Smooth muscle cell (in vitro differentiated cells): ENCODE measurements at regions not wholly inside any gene's neighbourhood (a gene's known extent, or its start where the extent isn't known, plus 50 kb on each side); places are given as distances from the start of the nearest gene placed in this dataset.

Source experiments
- DNase-seq: peaks from one replicate; lab custom pipeline; 2025; ENCODE audit not compliant: unreplicated experiment; lab: John Stamatoyannopoulos, UW
- H2AFZ ChIP-seq: fragments of 200-600 bp; sonication (generic); 2 replicates; pipeline ENCODE4 v1.6.0; 2016; ENCODE audit warnings: antibody characterized with exemption, low read depth, mild to moderate bottlenecking
- H3F3A ChIP-seq: fragments of 200-600 bp; sonication (generic); 2 replicates; pipeline ENCODE4 v1.6.0; 2017; ENCODE audit warnings: antibody characterized with exemption, low read depth
- H3K27ac ChIP-seq: fragments of 200-600 bp; sonication (generic); 2 replicates; pipeline ENCODE4 v1.5.1; 2016; ENCODE audit warnings: low read depth, mild to moderate bottlenecking
- H3K27me3 ChIP-seq: fragments of 200-600 bp; sonication (generic); 2 replicates; pipeline ENCODE4 v1.6.1; 2016; ENCODE audit warnings: low read depth, mild to moderate bottlenecking
- H3K36me3 ChIP-seq: fragments of 200-600 bp; sonication (generic); 2 replicates; pipeline ENCODE4 v1.5.1; 2016; ENCODE audit warnings: low read depth
- H3K4me1 ChIP-seq: fragments of 200-600 bp; sonication (generic); 2 replicates; pipeline ENCODE4 v1.5.1; 2016; ENCODE audit warnings: low read depth
- H3K4me2 ChIP-seq: fragments of 200-600 bp; sonication (generic); 2 replicates; pipeline ENCODE4 v1.6.0; 2016; ENCODE audit warnings: mild to moderate bottlenecking
- H3K4me3 ChIP-seq: fragments of 200-600 bp; sonication (generic); 2 replicates; pipeline ENCODE4 v1.5.1; 2016; ENCODE audit warnings: mild to moderate bottlenecking
- H3K79me2 ChIP-seq: fragments of 200-600 bp; sonication (generic); 2 replicates; pipeline ENCODE4 v1.6.0; 2016; ENCODE audit warnings: low read depth, mild to moderate bottlenecking
- H3K9ac ChIP-seq: fragments of 200-600 bp; sonication (generic); 2 replicates; pipeline ENCODE4 v1.6.0; 2016; ENCODE audit warnings: low read depth
- H3K9me3 ChIP-seq: fragments of 200-600 bp; sonication (generic); replicated peaks from 2 replicates; pipeline ENCODE4 v1.5.1; 2016; ENCODE audit warnings: low read depth
- H4K20me1 ChIP-seq: fragments of 200-600 bp; sonication (generic); 2 replicates; pipeline ENCODE4 v1.6.0; 2016; ENCODE audit warnings: low read depth
- WGBS: methylation state at CpG from one replicate; pipeline ENCODE4 v1.1.7; 2016; ENCODE audit warnings: low lambda C conversion rate; 5-methylcytosine and 5-hydroxymethylcytosine counted together
- TF ChIP-seq, protein P1 (sequence below): fragments of 200-600 bp; sonication (generic); IDR thresholded peaks from 2 replicates; pipeline ENCODE4 v1.5.1; 2017; ENCODE audit warnings: borderline replicate concordance, mild to moderate bottlenecking, antibody characterized with exemption; ENCODE audit not compliant: insufficient read depth, poor library complexity, severe bottlenecking

DNA sequence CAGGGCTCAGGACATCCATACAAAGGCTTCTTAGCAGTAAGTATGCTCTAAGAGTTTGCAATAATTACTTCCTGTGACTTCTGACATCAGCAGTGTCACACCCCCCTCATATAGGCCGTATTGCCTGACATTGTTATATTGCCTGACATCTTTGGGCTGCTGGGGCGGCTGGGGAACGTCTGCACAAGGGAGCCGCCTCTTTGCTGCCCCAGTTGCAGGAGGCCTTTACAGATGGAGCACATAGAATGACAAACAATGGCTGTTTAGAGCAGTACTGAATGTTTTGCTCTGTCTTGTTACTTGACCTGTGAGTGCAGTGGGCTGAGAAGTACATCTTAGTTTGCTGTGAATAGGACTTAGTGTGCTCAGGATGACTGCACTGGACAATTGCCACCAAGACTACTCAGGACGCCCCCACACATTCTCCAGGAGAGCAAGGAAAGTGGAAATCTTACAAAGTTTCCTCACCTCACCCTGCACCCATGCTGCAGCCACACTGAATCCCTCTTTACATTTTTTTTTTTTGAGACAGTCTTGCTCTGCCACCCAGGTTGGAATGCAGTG lies 65.4 kb upstream of the SPOCK1 start:
- 68% methylated on average over 5 of the region's 5 CpGs for WGBS
- Histone ChIP-seq H3F3A (no peaks in the 10 kb centered on the region), H4K20me1 (no peaks in the 10 kb centered on the region), H3K9me3 (no peaks in the 10 kb centered on the region), H2AFZ (no peak overlapping the region), H3K4me1 (peaks cover 3% of the 10 kb centered on the region), H3K4me3 (no peak overlapping the region), H3K27ac (no peak overlapping the region), H3K27me3 (peaks cover under 1% of the 10 kb centered on the region), H3K79me2 (no peaks in the 10 kb centered on the region), H3K4me2 (no peak overlapping the region), H3K9ac (no peak overlapping the region), H3K36me3 (no peaks in the 10 kb centered on the region)
- DNase-seq: no peak
- TF ChIP-seq, protein P1, sequence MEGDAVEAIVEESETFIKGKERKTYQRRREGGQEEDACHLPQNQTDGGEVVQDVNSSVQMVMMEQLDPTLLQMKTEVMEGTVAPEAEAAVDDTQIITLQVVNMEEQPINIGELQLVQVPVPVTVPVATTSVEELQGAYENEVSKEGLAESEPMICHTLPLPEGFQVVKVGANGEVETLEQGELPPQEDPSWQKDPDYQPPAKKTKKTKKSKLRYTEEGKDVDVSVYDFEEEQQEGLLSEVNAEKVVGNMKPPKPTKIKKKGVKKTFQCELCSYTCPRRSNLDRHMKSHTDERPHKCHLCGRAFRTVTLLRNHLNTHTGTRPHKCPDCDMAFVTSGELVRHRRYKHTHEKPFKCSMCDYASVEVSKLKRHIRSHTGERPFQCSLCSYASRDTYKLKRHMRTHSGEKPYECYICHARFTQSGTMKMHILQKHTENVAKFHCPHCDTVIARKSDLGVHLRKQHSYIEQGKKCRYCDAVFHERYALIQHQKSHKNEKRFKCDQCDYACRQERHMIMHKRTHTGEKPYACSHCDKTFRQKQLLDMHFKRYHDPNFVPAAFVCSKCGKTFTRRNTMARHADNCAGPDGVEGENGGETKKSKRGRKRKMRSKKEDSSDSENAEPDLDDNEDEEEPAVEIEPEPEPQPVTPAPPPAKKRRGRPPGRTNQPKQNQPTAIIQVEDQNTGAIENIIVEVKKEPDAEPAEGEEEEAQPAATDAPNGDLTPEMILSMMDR: no peak

DNA sequence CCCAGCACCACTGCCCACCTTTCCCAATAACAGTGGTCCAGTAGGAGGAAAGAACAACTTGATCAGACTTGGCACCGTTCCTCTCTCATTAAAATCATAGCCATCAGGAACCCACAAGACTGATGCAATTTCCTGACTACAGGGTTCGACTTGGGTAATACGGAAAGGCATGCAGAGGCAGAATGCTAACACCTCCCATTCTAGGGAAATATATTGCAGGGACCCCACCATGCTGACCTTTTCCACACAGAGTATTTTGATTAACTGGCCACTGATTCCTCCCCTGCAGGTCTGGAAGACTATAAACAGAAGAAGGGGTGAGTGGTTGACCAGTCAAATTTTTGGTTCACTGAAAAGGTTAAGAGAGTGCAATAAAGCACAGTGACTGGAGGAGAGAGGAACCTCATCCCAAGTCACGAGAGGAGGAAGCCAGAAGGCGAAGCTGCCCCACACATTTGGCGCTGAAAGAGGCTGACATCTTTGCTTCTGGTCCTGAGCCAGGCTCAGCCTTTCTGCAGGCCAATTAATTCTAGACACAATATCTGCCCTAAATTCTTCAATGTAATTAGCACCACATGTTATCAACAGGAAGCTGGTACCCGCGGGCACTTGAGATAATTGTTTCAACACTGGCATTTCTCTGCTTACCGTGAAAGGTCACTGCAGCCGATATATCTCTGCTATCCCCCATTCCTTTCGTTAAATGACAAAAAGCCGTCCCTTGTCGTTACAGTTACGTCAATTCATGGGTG lies 64.7 kb upstream of the SPOCK1 start:
- H3F3A ChIP-seq: no peaks in the 10 kb centered on the region
- H3K36me3 ChIP-seq: no peaks in the 10 kb centered on the region
- WGBS: 71% methylated on average over 14 of the region's 14 CpGs
- DNase-seq: no peak
- no peak overlapping the region for H3K4me3 ChIP-seq
- TF ChIP-seq, protein P1: no peak
- no peak overlapping the region for H3K9ac ChIP-seq
- no peaks in the 10 kb centered on the region for H3K79me2 ChIP-seq
- H3K4me2 ChIP-seq: no peak overlapping the region
- no peak overlapping the region for H2AFZ ChIP-seq
- H3K4me1 ChIP-seq: peaks cover 3% of the 10 kb centered on the region
- peaks cover 4% of the 10 kb centered on the region for H3K27me3 ChIP-seq
- no peaks in the 10 kb centered on the region for H3K9me3 ChIP-seq
- no peaks in the 10 kb centered on the region for H4K20me1 ChIP-seq
- no peak overlapping the region for H3K27ac ChIP-seq

DNA sequence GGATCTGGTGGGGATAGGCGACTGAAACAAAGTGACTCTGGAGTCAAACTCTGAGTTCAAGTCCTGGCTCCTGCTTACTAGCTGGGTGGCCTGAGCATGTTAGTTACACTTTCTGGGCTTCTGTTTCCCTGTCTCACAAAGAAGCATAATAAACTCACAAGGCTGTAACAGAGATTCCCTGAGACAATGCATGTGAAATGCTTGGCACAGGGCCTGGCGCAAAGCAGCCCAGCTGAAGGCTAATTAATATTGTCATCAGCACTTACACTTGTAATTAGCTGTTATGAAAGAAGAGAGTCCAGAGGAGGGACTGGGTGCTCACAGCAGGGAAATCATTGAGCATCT lies 64.1 kb upstream of the SPOCK1 start:
- H3K4me2 ChIP-seq: no peak overlapping the region
- no peaks in the 10 kb centered on the region for H3K9me3 ChIP-seq
- no peak overlapping the region for H2AFZ ChIP-seq
- no peak overlapping the region for H3K27ac ChIP-seq
- H3K4me3 ChIP-seq: no peak overlapping the region
- H3K9ac ChIP-seq: no peak overlapping the region
- DNase-seq: no peak
- H3F3A ChIP-seq: no peaks in the 10 kb centered on the region
- no peaks in the 10 kb centered on the region for H3K36me3 ChIP-seq
- H3K4me1 ChIP-seq: peaks cover 3% of the 10 kb centered on the region
- WGBS: 95% methylated on average over 2 of the region's 2 CpGs
- TF ChIP-seq, protein P1: no peak
- H4K20me1 ChIP-seq: no peaks in the 10 kb centered on the region
- peaks cover 4% of the 10 kb centered on the region for H3K27me3 ChIP-seq
- H3K79me2 ChIP-seq: no peaks in the 10 kb centered on the region

DNA sequence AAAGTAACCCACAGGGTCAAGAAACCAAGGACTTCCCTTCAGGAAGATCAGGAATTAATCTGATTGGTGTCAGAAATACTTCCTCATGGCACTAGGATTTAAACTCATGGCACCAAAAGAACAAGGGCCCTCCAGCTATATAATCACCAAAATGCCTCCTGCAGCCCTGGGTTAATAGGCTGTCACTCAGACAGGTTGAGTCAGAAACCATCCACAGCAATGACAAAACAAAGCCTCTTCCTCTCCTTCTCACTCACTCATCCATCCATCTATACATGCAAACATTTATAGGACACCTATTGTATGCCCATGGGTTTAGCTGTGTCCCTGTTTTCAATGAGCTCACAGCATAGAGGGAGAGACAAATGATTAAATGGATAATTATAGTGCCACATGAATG lies 62.5 kb upstream of the SPOCK1 start:
- TF ChIP-seq, protein P1: no peak
- Histone ChIP-seq H3K27me3 (peaks cover 4% of the 10 kb centered on the region), H3F3A (no peaks in the 10 kb centered on the region), H3K9ac (no peak overlapping the region), H3K4me3 (no peak overlapping the region), H4K20me1 (no peaks in the 10 kb centered on the region), H2AFZ (no peak overlapping the region), H3K27ac (no peak overlapping the region), H3K4me2 (no peak overlapping the region), H3K4me1 (peaks cover 3% of the 10 kb centered on the region), H3K79me2 (no peaks in the 10 kb centered on the region), H3K9me3 (no peaks in the 10 kb centered on the region), H3K36me3 (no peaks in the 10 kb centered on the region)
- DNase-seq: no peak
